SK-N-SH treated with all-trans-retinoic acid at 6 μM for 48 hours (cell line): ENCODE measurements at regions not wholly inside any gene's neighbourhood (a gene's known extent, or its start where the extent isn't known, plus 50 kb on each side); places are given as distances from the start of the nearest gene placed in this dataset.

Source experiments
- ATAC-seq: fragments of 200-7000 bp; cut with Tn5 transposase; 3 replicates; pipeline ENCODE4 v1.9.1; 2020; ENCODE audit warnings: mild to moderate bottlenecking, moderate library complexity
- ARNTL ChIP-seq: fragments of 450-650 bp; formaldehyde crosslinking; IDR thresholded peaks from 2 replicates; pipeline ENCODE4 v1.5.0; 2020; ENCODE audit warnings: low read depth, mild to moderate bottlenecking, moderate library complexity, borderline replicate concordance
- BACH2 ChIP-seq: fragments of 250-450 bp; sonication (Bioruptor Pico); IDR thresholded peaks from 2 replicates; pipeline ENCODE4 v1.9.0; 2021; ENCODE audit warnings: mild to moderate bottlenecking, borderline replicate concordance
- CSDC2 ChIP-seq: fragments of 250-450 bp; sonication (Bioruptor Pico); IDR thresholded peaks from 2 replicates; pipeline ENCODE4 v1.5.0; 2020; ENCODE audit warnings: mild to moderate bottlenecking, moderate library complexity
- CSRNP3 ChIP-seq: fragments of 250-450 bp; sonication (Bioruptor Pico); IDR thresholded peaks from 2 replicates; pipeline ENCODE4 v1.5.1; 2021; ENCODE audit warnings: mild to moderate bottlenecking, moderate library complexity
- ESRRG ChIP-seq: fragments of 250-450 bp; sonication (Bioruptor Pico); IDR thresholded peaks from 2 replicates; pipeline ENCODE4 v1.6.1; 2021; ENCODE audit warnings: mild to moderate bottlenecking
- GLIS3 ChIP-seq: fragments of 250-450 bp; sonication (Bioruptor Pico); IDR thresholded peaks from 2 replicates; pipeline ENCODE4 v1.5.0; 2020; ENCODE audit warnings: mild to moderate bottlenecking, moderate library complexity
- ISL1 ChIP-seq: fragments of 250-450 bp; sonication (Bioruptor Pico); IDR thresholded peaks from 2 replicates; pipeline ENCODE4 v2.1.2; 2022; ENCODE audit warnings: mild to moderate bottlenecking, moderate library complexity
- OSR1 ChIP-seq: fragments of 250-450 bp; sonication (Bioruptor Pico); IDR thresholded peaks from 2 replicates; pipeline ENCODE4 v1.8.0; 2022; ENCODE audit warnings: moderate library complexity, mild to moderate bottlenecking, inconsistent platforms
- PATZ1 ChIP-seq: fragments of 250-450 bp; sonication (Bioruptor Pico); IDR thresholded peaks from 2 replicates; pipeline ENCODE4 v1.8.0; 2020; ENCODE audit warnings: mild to moderate bottlenecking, moderate library complexity, borderline replicate concordance
- PPARA ChIP-seq: fragments of 250-450 bp; sonication (Bioruptor Pico); IDR thresholded peaks from 2 replicates; pipeline ENCODE4 v1.5.0; 2020; ENCODE audit warnings: mild to moderate bottlenecking, borderline replicate concordance
- RARB ChIP-seq: fragments of 250-450 bp; sonication (Bioruptor Pico); IDR thresholded peaks from 2 replicates; pipeline ENCODE4 v1.8.0; 2021; ENCODE audit warnings: mild to moderate bottlenecking, moderate library complexity
- SNAI2 ChIP-seq: fragments of 250-450 bp; sonication (Bioruptor Pico); IDR thresholded peaks from 2 replicates; pipeline ENCODE4 v1.5.0; 2020; ENCODE audit warnings: mild to moderate bottlenecking, moderate library complexity
- TCF4 ChIP-seq: fragments of 250-450 bp; sonication (Bioruptor Pico); IDR thresholded peaks from 2 replicates; pipeline ENCODE4 v1.8.0; 2021; ENCODE audit warnings: mild to moderate bottlenecking, moderate library complexity, borderline replicate concordance
- ZC3H10 ChIP-seq: fragments of 250-450 bp; sonication (Bioruptor Pico); IDR thresholded peaks from 2 replicates; pipeline ENCODE4 v1.5.1; 2021; ENCODE audit warnings: mild to moderate bottlenecking, moderate library complexity
- ZFP3 ChIP-seq: fragments of 250-450 bp; sonication (Bioruptor Pico); IDR thresholded peaks from 2 replicates; pipeline ENCODE4 v1.5.0; 2020; ENCODE audit warnings: mild to moderate bottlenecking, moderate library complexity
- ZFP30 ChIP-seq: fragments of 450-650 bp; formaldehyde crosslinking; IDR thresholded peaks from 2 replicates; pipeline ENCODE4 v1.5.0; 2022; ENCODE audit warnings: mild to moderate bottlenecking, moderate library complexity
- ZNF565 ChIP-seq: fragments of 450-650 bp; formaldehyde crosslinking; conservative IDR thresholded peaks from 2 replicates; pipeline ENCODE4 v1.5.0; 2020; ENCODE audit warnings: low read depth, mild to moderate bottlenecking, moderate library complexity
- ZNF70 ChIP-seq: fragments of 450-650 bp; formaldehyde crosslinking; IDR thresholded peaks from 2 replicates; pipeline ENCODE4 v1.5.0; 2020; ENCODE audit warnings: mild to moderate bottlenecking, moderate library complexity
- ZNF8 ChIP-seq: fragments of 450-650 bp; formaldehyde crosslinking; IDR thresholded peaks from 2 replicates; pipeline ENCODE4 v1.5.0; 2020; ENCODE audit warnings: mild to moderate bottlenecking, moderate library complexity
- TF ChIP-seq, protein P1 (sequence below): fragments of 250-450 bp; sonication (Bioruptor Pico); IDR thresholded peaks from 2 replicates; pipeline ENCODE4 v1.8.0; 2021; ENCODE audit warnings: low read depth, mild to moderate bottlenecking, moderate library complexity, borderline replicate concordance
- TF ChIP-seq, protein P2 (sequence below): fragments of 250-450 bp; sonication (Bioruptor Pico); IDR thresholded peaks from 2 replicates; pipeline ENCODE4 v1.5.0; 2020; ENCODE audit warnings: mild to moderate bottlenecking, moderate library complexity

DNA sequence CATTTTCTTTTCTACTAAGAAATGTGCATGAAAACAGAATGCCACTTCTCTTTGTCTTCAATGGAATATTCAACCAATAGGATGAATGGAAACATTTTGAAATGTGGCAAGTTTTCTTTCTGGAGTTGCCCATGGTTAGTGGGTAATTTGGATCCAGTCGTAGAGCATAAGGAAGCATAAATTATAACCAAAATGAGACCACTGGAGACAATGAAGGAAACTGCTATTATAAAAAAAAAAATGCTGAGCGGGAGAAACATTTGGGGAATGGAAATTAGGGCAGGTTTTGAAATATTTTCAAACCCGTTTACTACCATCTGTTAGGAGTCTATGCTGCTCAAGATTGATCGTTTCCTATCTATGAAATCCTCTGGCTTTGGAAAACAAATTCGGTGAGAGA lies 182.9 kb upstream of the PRKCQ start:
- TF ChIP-seq ZNF565 (CRISPR knock-in tag) = no peak
- no peak for ATAC-seq

GRCh38 chr10:6759961-6760360 lies 179.9 kb upstream of the PRKCQ start:
- ATAC-seq = no peak
- TF ChIP-seq RARB (CRISPR knock-in tag) = no peak
- no peak for TF ChIP-seq ISL1 (CRISPR knock-in tag)
- TF ChIP-seq CSRNP3 (CRISPR knock-in tag) = no peak
- no peak for TF ChIP-seq ZC3H10
- no peak for TF ChIP-seq ESRRG (CRISPR knock-in tag)
- TF ChIP-seq, protein P1, sequence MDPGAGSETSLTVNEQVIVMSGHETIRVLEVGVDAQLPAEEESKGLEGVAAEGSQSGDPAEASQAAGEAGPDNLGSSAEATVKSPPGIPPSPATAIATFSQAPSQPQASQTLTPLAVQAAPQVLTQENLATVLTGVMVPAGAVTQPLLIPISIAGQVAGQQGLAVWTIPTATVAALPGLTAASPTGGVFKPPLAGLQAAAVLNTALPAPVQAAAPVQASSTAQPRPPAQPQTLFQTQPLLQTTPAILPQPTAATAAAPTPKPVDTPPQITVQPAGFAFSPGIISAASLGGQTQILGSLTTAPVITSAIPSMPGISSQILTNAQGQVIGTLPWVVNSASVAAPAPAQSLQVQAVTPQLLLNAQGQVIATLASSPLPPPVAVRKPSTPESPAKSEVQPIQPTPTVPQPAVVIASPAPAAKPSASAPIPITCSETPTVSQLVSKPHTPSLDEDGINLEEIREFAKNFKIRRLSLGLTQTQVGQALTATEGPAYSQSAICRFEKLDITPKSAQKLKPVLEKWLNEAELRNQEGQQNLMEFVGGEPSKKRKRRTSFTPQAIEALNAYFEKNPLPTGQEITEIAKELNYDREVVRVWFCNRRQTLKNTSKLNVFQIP (CRISPR knock-in tag) = no peak
- TF ChIP-seq ZNF70 = no peak
- no peak for TF ChIP-seq ZFP3
- TF ChIP-seq GLIS3 (CRISPR knock-in tag) = no peak
- no peak for TF ChIP-seq OSR1 (CRISPR knock-in tag)
- no peak for TF ChIP-seq SNAI2 (CRISPR knock-in tag)
- no peak for TF ChIP-seq TCF4 (CRISPR knock-in tag)

DNA sequence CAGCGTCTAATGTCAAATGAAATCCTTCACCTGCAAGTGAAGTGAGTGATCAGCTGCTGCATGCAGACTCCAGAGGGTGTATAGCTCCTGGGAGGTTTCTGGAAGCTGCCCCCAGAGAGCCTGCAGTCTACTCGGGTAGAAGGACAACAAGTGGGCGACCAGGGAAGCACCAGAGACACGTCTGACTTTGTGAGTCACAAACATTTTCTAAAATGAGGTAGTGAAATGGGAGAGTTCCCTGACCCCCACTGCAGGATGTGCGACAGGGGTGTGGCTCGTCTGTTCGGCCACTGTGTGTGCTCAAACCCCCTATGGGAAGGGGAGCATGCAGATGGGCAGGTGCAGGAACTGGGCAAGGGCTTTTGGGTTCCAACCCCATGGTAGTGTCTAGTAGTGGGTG lies 177.1 kb upstream of the PRKCQ start:
- ATAC-seq = no peak
- no peak for TF ChIP-seq ZNF8 (CRISPR knock-in tag)
- no peak for TF ChIP-seq CSDC2
- TF ChIP-seq ARNTL (CRISPR knock-in tag) = no peak
- TF ChIP-seq PATZ1 (CRISPR knock-in tag) = no peak
- no peak for TF ChIP-seq ZNF565 (CRISPR knock-in tag)
- TF ChIP-seq PPARA (CRISPR knock-in tag) = no peak
- TF ChIP-seq, all 23 proteins: peak for 0

DNA sequence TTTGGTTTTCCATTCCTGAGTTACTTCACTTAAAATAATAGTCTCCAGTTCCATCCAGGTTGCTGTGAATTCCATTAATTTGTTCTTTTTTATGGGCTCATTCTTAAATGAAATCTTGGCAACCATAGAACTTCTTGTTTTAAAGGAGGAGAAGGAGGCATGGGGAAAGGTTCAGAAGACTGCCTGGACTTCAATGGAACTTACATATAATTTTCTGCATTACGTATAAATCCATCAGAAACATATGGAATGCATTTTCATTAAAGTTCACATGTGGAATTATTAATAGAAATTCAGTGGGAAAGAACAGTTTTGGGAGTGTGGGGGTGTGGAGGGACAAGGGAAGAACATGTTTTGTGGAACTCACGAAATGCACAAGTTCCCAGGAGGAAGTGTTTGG lies 176.6 kb upstream of the PRKCQ start:
- TF ChIP-seq ZFP30 (CRISPR knock-in tag) (no peak), ISL1 (CRISPR knock-in tag) (no peak), ZNF565 (CRISPR knock-in tag) (no peak), PATZ1 (CRISPR knock-in tag) (no peak), ZFP3 (no peak), PPARA (CRISPR knock-in tag) (no peak), CSRNP3 (CRISPR knock-in tag) (no peak), BACH2 (no peak), RARB (CRISPR knock-in tag) (no peak), ESRRG (CRISPR knock-in tag) (no peak), GLIS3 (CRISPR knock-in tag) (no peak), ZNF70 (no peak), ZNF8 (CRISPR knock-in tag) (no peak), CSDC2 (no peak), OSR1 (CRISPR knock-in tag) (no peak)
- TF ChIP-seq, protein P2, sequence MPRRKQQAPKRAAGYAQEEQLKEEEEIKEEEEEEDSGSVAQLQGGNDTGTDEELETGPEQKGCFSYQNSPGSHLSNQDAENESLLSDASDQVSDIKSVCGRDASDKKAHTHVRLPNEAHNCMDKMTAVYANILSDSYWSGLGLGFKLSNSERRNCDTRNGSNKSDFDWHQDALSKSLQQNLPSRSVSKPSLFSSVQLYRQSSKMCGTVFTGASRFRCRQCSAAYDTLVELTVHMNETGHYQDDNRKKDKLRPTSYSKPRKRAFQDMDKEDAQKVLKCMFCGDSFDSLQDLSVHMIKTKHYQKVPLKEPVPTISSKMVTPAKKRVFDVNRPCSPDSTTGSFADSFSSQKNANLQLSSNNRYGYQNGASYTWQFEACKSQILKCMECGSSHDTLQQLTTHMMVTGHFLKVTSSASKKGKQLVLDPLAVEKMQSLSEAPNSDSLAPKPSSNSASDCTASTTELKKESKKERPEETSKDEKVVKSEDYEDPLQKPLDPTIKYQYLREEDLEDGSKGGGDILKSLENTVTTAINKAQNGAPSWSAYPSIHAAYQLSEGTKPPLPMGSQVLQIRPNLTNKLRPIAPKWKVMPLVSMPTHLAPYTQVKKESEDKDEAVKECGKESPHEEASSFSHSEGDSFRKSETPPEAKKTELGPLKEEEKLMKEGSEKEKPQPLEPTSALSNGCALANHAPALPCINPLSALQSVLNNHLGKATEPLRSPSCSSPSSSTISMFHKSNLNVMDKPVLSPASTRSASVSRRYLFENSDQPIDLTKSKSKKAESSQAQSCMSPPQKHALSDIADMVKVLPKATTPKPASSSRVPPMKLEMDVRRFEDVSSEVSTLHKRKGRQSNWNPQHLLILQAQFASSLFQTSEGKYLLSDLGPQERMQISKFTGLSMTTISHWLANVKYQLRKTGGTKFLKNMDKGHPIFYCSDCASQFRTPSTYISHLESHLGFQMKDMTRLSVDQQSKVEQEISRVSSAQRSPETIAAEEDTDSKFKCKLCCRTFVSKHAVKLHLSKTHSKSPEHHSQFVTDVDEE = no peak
- no peak for ATAC-seq
